Stimulated activated CD8-positive, alpha-beta memory T cell treated with anti-CD3 and anti-CD28 coated beads, Interleukin-4, amount 100 ng/mL, for 4 hours (primary cell): ENCODE measurements at regions not wholly inside any gene's neighbourhood (a gene's known extent, or its start where the extent isn't known, plus 50 kb on each side); places are given as distances from the start of the nearest gene placed in this dataset.
A peak's percentile ranks its signal among the peaks of the same experiment; 100 is the strongest.

Experiments
- DNase-seq, 2 donors: peaks; one replicate each; pipeline ENCODE4 v3.0.0-alpha.2; 2020; ENCODE audit warnings: low read depth in 2 of 2, low spot score in 1 of 2

GRCh38 chr4:102439812-102440211 is 61.3 kb upstream of the NFKB1 start:
- no peak for DNase-seq

DNA sequence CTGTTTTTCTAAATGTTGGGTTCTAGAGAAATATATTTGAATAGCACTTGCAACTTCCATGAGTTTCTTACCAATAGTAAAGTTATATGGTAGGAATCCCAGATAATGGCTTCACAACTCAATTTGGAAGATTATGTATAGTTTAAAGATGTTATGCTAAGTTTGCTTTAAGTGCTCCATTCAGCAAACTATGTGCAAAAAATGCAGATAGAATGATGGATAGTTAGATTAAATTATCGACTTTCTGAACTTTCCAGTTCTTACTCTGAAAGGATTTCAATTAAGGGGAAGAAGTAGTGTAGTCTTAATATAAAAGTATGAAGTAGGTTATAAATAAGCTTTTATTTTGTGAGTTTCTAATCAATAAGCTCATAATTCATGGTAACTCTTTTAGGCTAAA is 60.7 kb upstream of the NFKB1 start:
- no peak for DNase-seq

GRCh38 chr4:102441978-102442911 is 58.9 kb upstream of the NFKB1 start:
- DNase-seq: no peak

DNA sequence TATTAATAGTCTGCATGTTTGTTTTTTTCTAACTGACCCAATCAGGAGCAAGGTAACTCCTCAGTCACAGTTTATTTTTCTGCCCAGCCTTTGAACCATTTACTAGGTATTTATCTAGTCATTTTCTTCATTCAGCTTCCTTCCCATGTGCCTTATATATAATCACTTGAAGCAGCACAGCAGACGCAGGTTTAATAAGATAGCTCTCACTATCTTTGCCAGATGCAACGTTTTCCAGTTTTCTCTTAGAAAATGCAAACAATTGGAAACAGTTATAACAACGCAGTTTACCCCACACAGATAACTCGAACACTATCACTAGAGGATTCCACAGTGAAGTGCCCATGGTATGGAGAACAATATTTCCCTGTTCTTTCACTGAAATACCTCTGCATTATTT is 56.4 kb upstream of the NFKB1 start:
- no peak for DNase-seq

DNA sequence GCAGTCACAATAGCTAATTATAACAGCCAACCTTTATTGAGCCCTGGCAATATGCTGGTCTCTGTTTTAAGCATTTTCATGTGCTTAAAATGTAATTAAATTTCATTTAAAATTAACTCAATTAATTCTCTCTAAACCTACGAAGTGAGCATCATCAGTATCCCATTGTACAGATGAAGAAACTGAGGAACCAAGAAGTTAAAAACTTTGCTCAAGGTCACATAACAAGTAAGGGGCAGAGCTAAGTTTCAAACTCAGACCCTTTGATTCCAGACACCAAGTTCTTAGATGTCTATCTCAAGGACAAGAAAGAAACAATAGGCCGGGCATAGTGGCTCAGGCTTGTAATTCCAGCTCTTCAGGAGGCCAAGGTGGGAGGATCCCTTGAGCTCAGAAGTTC is 55.9 kb upstream of the NFKB1 start:
- DNase-seq: no peak

DNA sequence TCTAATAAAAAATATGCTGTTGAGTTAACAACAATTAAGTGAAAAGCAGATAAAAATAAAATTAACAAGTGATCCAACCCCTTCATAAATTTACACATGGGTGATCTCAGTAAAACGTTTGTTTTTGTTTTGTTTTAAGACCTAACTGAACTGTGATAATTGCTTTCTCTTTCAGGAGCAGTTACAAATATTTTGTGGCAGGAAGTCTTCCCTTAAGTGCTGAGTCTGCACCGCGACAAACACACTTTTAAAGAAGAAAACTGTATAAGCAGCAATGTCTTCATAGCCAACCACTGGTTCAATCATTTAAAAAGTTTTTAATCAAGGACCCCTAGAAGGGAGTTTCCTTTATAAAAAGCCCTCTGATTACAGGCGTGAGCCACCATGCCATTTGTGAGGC is 53.7 kb upstream of the NFKB1 start:
- DNase-seq: no peak

DNA sequence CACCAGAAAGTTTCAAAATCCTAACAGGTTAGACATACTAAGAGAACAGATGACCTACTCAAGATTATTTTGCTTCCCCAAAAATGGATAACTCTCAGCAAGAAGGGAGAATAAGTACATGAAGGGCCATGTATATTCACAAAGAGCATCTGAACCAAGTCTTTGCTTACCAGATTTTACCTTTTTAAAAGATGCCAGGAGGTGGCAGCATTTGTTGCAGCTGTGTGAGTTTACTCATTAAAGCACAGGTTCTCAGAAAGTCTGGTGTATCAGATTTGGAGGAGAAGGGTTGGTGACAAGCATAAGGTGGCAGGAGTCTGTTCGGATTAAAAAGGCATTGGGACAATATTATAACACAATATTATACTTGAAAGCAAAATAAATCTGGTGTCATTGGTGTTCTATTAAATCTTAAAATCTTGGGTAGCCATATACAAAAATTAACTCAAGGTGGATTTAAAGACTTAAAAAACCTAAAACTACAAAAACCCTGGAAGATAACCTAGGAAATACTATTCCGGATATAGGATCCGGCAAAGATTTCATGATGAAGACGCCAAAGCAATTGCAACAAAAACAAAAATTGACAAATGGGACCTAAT is 51.3 kb upstream of the NFKB1 start:
- peak in 1 of 2 donors; percentile 22 for DNase-seq

- DNase-seq: no peak
These were observed 49.9 kb upstream of the NFKB1 start for GRCh38 chr4:102451266-102451665.
